Stomach (tissue), 4 donors: ENCODE measurements at regions not wholly inside any gene's neighbourhood (a gene's known extent, or its start where the extent isn't known, plus 50 kb on each side); places are given as distances from the start of the nearest gene placed in this dataset.

Experiments used
- EP300 ChIP-seq: sonication (generic); formaldehyde crosslinking; IDR thresholded peaks from one replicate; pipeline ENCODE4 v1.6.1; 2017; ENCODE audit warnings: antibody characterized with exemption
- POLR2A ChIP-seq, 4 donors: fragments of 450-650 bp; IDR thresholded peaks; one replicate each; pipeline ENCODE4 v1.6.1; 2016; ENCODE audit warnings: antibody characterized with exemption in 4 of 4, control low read depth in 2 of 4, mild to moderate bottlenecking in 1 of 4, moderate library complexity in 1 of 4
- POLR2AphosphoS5 ChIP-seq, 3 donors: sonication (generic); formaldehyde crosslinking; IDR thresholded peaks; one replicate each; pipeline ENCODE4 v1.6.1; 2016; ENCODE audit warnings: antibody characterized with exemption in 3 of 3
- TF ChIP-seq, protein P1 (sequence below), 7 experiments: fragments of 450-650 bp in 4 of 7; fragments of 200-600 bp in 3 of 7; sonication (generic) in 3 of 7; IDR thresholded peaks; one replicate each; pipeline ENCODE4 v1.5.1; 2016 to 2019; ENCODE audit warnings: antibody characterized with exemption in 7 of 7, control low read depth in 2 of 7, mild to moderate bottlenecking in 1 of 7

DNA sequence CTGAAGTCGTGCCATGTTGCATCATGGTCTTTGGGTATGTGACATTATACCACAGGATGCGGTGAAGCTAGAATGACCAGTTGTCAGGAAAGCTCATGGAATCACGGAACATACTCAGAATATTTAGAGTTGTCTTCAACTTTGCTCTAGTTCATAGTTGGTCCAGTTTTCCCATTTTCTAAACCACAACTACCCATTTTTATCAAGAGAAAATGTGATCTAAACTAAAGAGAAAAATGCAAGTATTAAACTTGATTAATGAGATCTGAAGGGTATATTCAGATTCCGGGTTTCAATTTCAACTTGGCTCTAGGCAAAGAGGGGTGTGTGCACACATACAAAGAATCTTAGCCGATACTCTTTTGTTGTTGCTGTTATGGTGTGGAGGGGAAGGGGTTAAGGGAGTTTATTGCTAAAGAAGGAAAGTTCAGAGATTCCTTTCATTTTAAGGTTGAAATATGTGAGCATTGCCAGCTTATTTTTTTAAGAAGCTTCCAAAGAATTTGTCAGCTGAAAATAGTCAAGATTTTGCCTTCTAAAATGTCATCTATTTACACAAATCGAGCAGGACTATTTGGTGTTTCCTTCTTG is 516.6 kb upstream of the ZEB2 start:
- TF ChIP-seq, protein P1, sequence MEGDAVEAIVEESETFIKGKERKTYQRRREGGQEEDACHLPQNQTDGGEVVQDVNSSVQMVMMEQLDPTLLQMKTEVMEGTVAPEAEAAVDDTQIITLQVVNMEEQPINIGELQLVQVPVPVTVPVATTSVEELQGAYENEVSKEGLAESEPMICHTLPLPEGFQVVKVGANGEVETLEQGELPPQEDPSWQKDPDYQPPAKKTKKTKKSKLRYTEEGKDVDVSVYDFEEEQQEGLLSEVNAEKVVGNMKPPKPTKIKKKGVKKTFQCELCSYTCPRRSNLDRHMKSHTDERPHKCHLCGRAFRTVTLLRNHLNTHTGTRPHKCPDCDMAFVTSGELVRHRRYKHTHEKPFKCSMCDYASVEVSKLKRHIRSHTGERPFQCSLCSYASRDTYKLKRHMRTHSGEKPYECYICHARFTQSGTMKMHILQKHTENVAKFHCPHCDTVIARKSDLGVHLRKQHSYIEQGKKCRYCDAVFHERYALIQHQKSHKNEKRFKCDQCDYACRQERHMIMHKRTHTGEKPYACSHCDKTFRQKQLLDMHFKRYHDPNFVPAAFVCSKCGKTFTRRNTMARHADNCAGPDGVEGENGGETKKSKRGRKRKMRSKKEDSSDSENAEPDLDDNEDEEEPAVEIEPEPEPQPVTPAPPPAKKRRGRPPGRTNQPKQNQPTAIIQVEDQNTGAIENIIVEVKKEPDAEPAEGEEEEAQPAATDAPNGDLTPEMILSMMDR (IDR thresholded peaks at IDR 0.05), result no peak
- TF ChIP-seq POLR2AphosphoS5 (IDR thresholded peaks at IDR 0.05) (no peak), POLR2A (IDR thresholded peaks at IDR 0.05) (no peak), EP300 (no peak)
